ENCODE measurements at regions not wholly inside any gene's neighbourhood (a gene's known extent, or its start where the extent isn't known, plus 50 kb on each side); places are given as distances from the start of the nearest gene placed in this dataset.

DNA sequence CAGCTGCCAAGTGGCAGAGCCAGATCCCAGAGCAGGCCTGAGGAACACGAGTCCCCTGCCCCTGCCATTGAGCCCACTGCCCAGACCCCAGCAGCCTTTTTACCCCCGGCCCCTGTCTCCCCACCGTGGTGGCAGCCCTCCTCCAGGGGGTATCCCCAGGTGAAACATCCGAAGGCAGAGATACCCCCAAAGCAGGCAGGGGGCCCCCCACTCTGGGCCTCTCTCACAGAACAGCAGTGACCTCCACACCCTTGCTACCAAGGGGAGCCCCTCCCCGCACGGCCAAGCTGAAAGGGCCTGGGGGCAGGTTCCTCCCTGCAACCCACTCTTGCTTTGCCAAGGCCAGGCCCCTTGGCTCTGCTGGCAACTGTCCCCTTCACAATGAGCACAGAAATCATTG is 142.2 kb downstream of the ENGASE start:
- TF ChIP-seq, protein P1, sequence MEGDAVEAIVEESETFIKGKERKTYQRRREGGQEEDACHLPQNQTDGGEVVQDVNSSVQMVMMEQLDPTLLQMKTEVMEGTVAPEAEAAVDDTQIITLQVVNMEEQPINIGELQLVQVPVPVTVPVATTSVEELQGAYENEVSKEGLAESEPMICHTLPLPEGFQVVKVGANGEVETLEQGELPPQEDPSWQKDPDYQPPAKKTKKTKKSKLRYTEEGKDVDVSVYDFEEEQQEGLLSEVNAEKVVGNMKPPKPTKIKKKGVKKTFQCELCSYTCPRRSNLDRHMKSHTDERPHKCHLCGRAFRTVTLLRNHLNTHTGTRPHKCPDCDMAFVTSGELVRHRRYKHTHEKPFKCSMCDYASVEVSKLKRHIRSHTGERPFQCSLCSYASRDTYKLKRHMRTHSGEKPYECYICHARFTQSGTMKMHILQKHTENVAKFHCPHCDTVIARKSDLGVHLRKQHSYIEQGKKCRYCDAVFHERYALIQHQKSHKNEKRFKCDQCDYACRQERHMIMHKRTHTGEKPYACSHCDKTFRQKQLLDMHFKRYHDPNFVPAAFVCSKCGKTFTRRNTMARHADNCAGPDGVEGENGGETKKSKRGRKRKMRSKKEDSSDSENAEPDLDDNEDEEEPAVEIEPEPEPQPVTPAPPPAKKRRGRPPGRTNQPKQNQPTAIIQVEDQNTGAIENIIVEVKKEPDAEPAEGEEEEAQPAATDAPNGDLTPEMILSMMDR (IDR thresholded peaks at IDR 0.05) = no peak
- H3K9me3 ChIP-seq (ENCODE audit: control insufficient read depth, insufficient read depth, low read depth, low read length) = no peaks in the 10 kb centered on the region
- H3K4me1 ChIP-seq (ENCODE audit: control insufficient read depth, insufficient read depth, low read length) = peaks cover 4% of the 10 kb centered on the region; the same call in 1 of the 2 replicates
- peaks cover 7% of the 10 kb centered on the region; the same call in 1 of the 2 replicates for H3K27me3 ChIP-seq (ENCODE audit: control insufficient read depth, insufficient read depth, low read length)
- in situ Hi-C loops (cut with HindIII; ENCODE audit: low pct_unique_long_range_greater_than_20kb, low sequenced_read_pairs) = no loop called here
- POLR2A ChIA-PET = no interaction called here
- no TSS peak for BruUV-seq (replicated peaks)
- intact Hi-C loops (cut with micrococcal nuclease; ENCODE audit: unreplicated experiment) = no loop called here
- ATAC-seq (no peak), DNase-seq (ENCODE audit: low read depth, low spot score) (no peak)
- CTCF ChIA-PET = no interaction called here
- H3K4me3 ChIP-seq (ENCODE audit: low read depth in 2 of 2, low read length in 2 of 2) = no peak overlapping the region
- H3K36me3 ChIP-seq (ENCODE audit: control insufficient read depth, insufficient read depth, low read length) = no peaks in the 10 kb centered on the region
- H3K27ac ChIP-seq (ENCODE audit: low read length) = no peak overlapping the region

DNA sequence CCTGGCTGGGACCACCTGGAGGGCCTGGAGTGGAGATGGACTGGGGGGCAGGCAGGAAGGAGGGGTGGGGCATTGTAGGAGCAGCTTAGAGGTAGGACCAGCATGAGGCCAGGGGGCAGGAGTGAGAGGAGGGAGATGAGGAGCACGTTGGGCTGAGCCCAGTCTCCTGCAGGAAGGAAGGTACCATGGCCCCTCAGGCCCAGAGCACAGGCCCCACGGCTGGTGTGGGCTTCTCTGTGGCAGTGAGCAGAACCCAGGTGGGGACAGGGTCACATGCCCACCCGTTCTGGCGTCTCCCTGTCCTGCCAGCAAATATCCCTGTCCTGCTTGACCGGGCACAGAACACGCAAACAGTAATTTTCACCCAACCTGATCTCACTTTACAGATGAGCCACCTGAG is 141.8 kb downstream of the ENGASE start:
- ChIA-PET POLR2A (no interaction called here), CTCF (no interaction called here)
- BruUV-seq (replicated peaks) = no TSS peak
- Histone ChIP-seq H3K27me3 (ENCODE audit: control insufficient read depth, insufficient read depth, low read length) (peaks cover 9% of the 10 kb centered on the region; the same call in 1 of the 2 replicates), H3K9me3 (ENCODE audit: control insufficient read depth, insufficient read depth, low read depth, low read length) (no peaks in the 10 kb centered on the region), H3K4me3 (ENCODE audit: low read depth in 2 of 2, low read length in 2 of 2) (no peak overlapping the region), H3K36me3 (ENCODE audit: control insufficient read depth, insufficient read depth, low read length) (no peaks in the 10 kb centered on the region), H3K4me1 (ENCODE audit: control insufficient read depth, insufficient read depth, low read length) (peaks cover 4% of the 10 kb centered on the region; the same call in 1 of the 2 replicates), H3K27ac (ENCODE audit: low read length) (no peak overlapping the region)
- ATAC-seq (no peak), DNase-seq (ENCODE audit: low read depth, low spot score) (no peak)
- TF ChIP-seq, protein P1 (IDR thresholded peaks at IDR 0.05) = no peak
- intact Hi-C loops (cut with micrococcal nuclease; ENCODE audit: unreplicated experiment) = no loop called here
- in situ Hi-C loops (cut with HindIII; ENCODE audit: low pct_unique_long_range_greater_than_20kb, low sequenced_read_pairs) = no loop called here

DNA sequence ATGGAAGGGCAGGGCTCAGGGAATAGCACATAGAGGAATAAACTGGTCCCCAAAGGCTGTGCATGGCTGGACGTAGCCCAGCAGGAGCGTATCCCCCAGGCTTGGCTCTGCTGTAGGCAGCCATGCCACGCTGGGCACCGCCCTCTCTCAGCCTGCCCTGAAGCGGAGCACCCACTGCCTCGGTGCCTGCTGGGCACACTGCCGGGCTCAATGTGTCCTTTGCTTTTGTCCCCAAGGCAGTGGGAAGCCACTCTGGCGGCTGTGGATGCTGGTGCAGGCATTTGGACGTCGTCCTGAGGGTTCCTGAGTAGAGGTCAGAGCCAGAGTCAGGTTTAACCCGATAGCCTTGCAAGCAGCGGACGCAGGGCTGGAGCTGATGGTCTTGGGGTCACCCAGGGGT is 141.0 kb downstream of the ENGASE start:
- DNase-seq (ENCODE audit: low read depth, low spot score) (no peak), ATAC-seq (no peak)
- H3K9me3 ChIP-seq (ENCODE audit: control insufficient read depth, insufficient read depth, low read depth, low read length) = no peaks in the 10 kb centered on the region
- POLR2A ChIA-PET = no interaction called here
- intact Hi-C loops (cut with micrococcal nuclease; ENCODE audit: unreplicated experiment) = no loop called here
- peaks cover 4% of the 10 kb centered on the region; the same call in 1 of the 2 replicates for H3K4me1 ChIP-seq (ENCODE audit: control insufficient read depth, insufficient read depth, low read length)
- BruUV-seq (replicated peaks) = no TSS peak
- no peaks in the 10 kb centered on the region for H3K36me3 ChIP-seq (ENCODE audit: control insufficient read depth, insufficient read depth, low read length)
- in situ Hi-C loops (cut with HindIII; ENCODE audit: low pct_unique_long_range_greater_than_20kb, low sequenced_read_pairs) = no loop called here
- peaks cover 12% of the 10 kb centered on the region for H3K27me3 ChIP-seq (ENCODE audit: control insufficient read depth, insufficient read depth, low read length)
- no peak overlapping the region for H3K4me3 ChIP-seq (ENCODE audit: low read depth in 2 of 2, low read length in 2 of 2)
- TF ChIP-seq POLR2AphosphoS5 (IDR thresholded peaks at IDR 0.05; ENCODE audit: low read depth, low read length) = no peak
- TF ChIP-seq, protein P2, sequence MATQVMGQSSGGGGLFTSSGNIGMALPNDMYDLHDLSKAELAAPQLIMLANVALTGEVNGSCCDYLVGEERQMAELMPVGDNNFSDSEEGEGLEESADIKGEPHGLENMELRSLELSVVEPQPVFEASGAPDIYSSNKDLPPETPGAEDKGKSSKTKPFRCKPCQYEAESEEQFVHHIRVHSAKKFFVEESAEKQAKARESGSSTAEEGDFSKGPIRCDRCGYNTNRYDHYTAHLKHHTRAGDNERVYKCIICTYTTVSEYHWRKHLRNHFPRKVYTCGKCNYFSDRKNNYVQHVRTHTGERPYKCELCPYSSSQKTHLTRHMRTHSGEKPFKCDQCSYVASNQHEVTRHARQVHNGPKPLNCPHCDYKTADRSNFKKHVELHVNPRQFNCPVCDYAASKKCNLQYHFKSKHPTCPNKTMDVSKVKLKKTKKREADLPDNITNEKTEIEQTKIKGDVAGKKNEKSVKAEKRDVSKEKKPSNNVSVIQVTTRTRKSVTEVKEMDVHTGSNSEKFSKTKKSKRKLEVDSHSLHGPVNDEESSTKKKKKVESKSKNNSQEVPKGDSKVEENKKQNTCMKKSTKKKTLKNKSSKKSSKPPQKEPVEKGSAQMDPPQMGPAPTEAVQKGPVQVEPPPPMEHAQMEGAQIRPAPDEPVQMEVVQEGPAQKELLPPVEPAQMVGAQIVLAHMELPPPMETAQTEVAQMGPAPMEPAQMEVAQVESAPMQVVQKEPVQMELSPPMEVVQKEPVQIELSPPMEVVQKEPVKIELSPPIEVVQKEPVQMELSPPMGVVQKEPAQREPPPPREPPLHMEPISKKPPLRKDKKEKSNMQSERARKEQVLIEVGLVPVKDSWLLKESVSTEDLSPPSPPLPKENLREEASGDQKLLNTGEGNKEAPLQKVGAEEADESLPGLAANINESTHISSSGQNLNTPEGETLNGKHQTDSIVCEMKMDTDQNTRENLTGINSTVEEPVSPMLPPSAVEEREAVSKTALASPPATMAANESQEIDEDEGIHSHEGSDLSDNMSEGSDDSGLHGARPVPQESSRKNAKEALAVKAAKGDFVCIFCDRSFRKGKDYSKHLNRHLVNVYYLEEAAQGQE (IDR thresholded peaks at IDR 0.05; ENCODE audit: insufficient read depth in 1 of 2, low read depth in 2 of 2, low read length in 1 of 2) = no peak
- TF ChIP-seq, protein P1 (IDR thresholded peaks at IDR 0.05) = no peak
- no peak for TF ChIP-seq TCF7L2 (IDR thresholded peaks at IDR 0.05; ENCODE audit: low read depth, low read length)
- no peak for TF ChIP-seq SIN3A (IDR thresholded peaks at IDR 0.05; ENCODE audit: borderline replicate concordance, insufficient read depth, low read depth, low read length)
- no peak overlapping the region for H3K27ac ChIP-seq (ENCODE audit: low read length)
- CTCF ChIA-PET = no interaction called here
